ENCODE measurements at regions not wholly inside any gene's neighbourhood (a gene's known extent, or its start where the extent isn't known, plus 50 kb on each side); places are given as distances from the start of the nearest gene placed in this dataset.
A peak's percentile ranks its signal among the peaks of the same experiment; 100 is the strongest.

DNA sequence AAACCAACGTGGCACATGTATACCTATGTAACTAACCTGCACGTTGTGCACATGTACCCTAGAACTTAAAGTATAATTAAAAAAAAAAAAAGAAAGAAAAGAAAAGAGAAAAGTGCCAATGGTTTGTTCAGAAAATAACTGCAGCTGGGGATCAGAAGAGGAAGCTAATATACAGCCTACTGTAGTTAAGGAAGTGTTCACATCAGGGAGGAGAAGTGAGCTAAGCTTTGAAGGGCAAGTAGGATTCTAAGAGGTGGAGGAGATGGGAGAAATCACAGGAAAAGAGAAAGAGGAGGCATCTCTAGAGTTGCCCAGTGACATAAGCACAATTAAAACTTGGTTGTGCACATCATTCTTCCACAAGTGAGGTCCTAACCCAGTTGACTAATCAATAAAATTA lies 214.4 kb upstream of the DTNBP1 start:
- DNase-seq (ENCODE audit: low spot score): no peak

DNA sequence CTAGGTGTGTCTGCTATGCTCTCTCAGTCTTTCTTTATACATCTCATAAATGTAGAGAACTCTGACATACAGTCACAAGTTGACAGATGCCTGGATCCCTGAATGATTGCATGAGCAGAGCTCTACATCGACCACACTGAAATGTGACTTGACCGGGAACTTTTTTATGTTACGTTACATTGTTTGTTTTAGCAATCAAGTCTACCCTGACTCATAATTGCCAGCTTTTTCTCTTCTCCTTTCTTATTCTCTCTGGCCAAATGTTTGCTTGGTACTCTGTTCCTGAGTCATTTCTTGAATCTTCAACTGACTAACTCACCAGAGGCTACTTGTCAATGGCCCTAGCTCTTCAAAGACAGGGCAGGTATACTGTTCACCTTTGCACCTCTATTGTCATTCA lies 213.6 kb upstream of the DTNBP1 start:
- DNase-seq (ENCODE audit: low spot score): no peak

DNA sequence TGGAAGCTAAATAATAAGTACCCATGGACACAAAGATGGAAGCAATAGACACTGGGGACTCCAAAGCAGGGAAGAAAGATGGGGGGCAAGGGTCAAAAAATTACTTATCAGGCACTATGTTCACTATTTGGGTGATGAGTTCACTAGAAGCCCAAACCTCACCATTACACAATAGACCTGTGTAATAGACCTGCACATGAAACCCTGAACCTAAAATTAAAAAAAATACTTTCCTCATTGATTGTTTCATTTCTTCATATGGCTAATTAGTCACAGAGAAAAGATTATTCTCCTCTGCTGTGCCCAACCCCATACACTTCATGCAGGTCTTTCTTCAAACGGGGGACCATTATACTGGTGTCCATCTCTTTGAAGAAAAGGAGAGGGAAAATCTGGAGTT lies 213.0 kb upstream of the DTNBP1 start:
- no peak for DNase-seq (ENCODE audit: low spot score)

DNA sequence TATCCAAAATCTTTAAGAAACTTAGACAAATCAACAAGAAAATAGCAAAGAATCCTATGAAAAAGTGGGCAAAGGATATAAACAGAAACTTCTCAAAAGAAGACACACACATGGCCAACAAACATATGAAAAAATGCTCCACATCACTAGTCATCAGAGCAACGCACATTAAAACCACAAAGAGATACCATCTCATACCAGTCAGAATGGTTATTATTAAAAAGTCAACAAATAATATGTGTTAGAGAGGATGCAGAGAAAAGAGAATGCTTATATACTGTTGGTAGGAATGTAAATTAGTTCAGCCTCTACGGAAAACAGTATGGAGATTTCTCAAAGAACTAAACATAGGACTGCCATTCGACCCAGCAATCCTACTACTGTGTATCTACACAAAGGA lies 212.0 kb upstream of the DTNBP1 start:
- no peak for DNase-seq (ENCODE audit: low spot score)

DNA sequence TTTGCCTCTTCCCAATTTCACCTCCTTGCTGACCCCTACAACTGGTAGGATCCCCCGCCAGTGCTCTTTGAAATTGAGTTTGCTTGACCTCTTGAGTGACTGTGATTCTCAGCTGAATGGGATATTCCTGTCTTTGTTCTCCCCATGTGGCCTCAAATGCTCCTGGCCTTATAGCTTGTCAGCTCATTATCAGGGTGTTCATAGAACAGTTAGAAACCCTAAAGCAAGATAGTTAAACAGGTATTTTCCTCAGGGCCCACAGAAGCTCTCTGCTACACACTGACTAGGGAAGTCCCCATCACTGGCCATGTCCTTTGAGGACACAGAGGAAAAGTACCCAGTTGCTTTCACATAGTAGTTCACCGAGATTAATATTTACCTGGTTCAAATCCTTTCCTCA lies 211.5 kb upstream of the DTNBP1 start:
- no peak for DNase-seq (ENCODE audit: low spot score)

DNA sequence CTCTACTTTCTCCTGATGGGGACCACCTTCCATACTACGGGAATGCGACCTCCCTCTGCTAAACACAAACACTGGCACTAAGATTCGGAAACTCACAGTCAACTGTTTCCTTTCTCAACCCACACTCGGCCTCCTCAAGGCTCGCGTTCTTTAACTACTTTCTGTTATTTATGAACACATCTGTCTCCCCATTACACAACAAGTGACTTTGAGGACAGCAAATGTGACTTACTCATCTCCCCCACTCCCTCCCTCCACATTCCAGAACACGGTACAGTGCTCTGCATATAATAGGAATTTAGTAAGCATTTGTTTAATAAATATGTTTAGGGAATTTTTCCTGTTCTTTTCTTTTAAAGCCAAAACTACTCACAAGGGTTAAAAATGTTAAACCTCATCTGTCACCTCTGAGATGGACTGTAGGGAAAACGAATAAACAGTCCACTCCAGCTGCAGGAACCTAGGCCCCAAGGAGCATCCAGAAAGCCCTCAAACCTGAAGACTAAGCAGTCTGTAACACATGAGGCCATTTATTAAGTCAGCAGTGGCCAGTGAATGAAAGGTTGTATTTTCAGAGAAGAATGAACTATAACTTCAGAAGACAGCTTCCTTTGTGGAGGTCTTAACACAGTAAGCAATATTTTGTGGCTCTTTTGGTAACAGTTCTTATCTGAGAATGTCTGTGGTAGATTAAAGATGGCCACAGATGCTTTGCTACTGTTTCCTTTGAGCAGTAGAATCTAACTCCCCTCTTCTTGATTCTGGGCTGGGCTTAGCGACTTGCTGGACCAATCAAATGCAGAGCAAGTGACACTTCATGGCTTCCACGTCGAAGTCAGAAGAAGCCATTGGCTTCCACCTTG lies 209.6 kb upstream of the DTNBP1 start:
- no peak for DNase-seq (ENCODE audit: low spot score)

DNA sequence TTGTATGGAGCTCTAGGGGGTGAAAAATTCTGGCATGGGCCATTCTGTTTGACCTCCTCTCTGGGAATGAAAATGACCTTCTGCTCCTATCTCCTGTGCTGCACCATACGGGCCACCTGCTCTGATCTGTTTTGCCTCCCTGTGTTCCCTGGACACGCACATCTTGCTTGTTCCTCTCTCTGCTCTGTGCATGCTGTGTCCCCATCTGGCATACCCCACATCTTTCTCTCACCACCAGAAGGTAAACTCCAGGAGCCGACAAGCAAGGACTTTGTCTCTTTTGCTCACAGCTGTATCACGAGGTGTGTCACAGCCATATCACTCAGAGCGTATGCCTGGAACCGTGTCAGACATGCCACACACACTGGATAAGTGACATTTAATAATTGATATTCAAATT lies 208.4 kb upstream of the DTNBP1 start:
- peak; percentile 34 for DNase-seq (ENCODE audit: low spot score)

DNA sequence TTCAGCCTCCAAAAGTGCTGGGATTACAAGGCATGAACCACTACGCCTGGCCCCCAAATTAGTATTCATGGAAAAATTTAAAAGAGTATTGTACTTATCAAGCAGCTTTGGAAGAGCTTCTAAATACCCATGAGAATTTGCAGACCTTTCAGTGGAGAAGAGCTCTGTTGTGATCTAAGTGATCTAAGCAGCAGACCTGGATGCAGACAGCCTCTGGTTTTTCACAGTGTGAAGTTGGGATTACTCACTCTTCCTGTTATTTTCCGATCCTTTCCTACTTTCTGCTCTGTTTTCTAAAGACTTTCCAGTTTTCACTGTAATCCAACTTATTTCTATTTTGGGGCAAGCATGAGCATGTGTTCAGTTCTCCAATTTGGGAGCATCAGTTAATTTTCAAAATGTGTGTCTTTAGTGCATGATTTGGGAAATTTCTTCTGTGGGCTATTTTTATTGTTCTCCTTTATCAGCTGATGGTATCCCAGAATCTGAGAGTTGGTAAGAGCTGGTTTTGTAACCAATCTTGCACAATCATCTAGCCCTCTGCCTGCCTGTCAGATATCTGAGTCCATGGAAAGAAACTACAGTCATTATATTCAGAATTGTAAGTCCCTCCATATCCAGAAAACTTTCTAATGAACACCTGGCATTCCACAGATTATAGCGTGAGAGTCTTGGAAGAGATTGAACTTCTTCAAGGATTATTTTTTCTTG lies 207.7 kb upstream of the DTNBP1 start:
- DNase-seq (ENCODE audit: low spot score): no peak

DNA sequence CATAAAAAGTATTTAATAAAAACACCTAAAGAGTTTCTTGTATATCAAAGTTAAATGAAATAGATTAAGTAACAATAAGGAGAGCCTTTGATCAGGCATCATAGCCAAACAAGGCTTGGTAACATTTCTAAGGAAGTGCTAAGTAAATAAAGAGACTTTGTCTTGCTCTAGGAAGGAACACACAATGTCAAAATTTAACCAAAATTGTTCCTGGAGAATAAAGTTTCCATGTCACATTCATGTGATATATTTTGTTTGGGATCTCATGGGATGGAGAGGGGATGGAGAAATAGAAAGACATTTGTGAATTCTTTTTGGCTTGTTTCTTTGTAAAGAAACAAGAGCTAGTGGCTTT lies 201.9 kb upstream of the DTNBP1 start:
- DNase-seq (ENCODE audit: low spot score): no peak

DNA sequence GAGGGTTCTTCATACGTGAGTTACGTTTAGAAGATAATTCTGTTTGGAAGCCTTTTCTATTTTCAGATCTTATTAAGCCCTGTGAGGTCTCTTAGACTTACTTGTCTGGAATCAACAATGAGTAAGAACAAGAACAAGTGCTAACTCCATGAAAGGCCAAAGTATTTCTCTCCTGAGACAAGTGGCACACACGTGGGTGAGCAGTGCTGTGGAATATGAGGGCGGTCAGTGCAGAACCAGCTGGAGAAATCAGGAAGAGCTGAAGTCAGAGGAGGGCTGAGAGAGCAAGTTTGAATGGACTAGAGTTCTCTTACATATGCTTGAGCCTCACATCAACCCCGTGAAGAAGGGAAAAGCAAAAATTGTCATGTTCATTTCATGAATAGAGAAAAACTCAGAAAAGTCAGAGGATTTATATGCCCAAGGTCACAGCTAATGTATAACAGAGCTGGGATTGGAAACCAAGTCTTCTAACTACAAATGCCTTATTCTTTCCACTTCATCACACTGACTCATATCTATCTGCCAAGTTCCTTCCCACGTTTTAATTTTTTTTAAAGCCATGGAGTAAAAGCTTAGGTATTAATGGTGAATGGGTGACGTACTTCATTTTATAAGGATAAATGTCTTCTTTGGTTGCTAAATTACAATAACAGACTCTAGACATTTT lies 201.3 kb upstream of the DTNBP1 start:
- DNase-seq (ENCODE audit: low spot score): no peak

DNA sequence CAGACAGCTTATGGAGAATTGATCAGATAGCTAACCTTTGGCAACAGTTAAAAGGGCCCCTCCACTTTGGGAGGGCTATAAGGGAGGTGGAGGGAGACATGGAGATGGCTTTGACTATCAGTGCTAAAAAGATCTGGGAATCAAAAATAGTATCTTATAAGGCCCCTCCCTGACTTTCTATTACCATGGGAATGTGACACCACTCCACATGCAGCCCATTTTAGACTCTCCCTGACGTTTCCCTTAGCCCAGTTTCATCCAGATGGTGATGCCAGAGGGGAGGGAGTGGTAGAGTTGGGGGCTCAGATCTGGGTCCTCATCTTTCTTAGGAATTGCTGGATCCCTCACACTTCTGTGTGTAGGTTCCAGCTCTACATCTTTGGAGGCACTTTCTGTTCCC lies 200.0 kb upstream of the DTNBP1 start:
- no peak for DNase-seq (ENCODE audit: low spot score)

DNA sequence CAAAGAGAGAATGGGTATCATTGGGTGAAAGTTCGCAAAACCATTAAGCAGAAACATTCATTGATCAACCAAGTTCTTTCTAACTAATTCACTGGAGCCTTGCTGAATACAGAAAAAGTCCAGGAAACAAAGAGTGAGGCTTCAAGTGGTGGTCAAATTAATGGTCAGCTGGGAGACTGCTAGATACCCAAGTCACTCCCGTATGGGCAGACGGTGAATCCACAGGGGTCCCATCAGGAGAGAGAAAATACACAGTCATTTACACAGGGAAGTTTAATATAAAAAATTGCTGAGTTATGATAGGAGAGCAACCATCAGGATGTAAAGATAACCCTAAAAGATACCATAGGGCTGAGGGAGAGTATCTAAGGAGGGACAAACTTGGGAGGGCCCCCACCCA lies 198.7 kb upstream of the DTNBP1 start:
- no peak for DNase-seq (ENCODE audit: low spot score)

DNA sequence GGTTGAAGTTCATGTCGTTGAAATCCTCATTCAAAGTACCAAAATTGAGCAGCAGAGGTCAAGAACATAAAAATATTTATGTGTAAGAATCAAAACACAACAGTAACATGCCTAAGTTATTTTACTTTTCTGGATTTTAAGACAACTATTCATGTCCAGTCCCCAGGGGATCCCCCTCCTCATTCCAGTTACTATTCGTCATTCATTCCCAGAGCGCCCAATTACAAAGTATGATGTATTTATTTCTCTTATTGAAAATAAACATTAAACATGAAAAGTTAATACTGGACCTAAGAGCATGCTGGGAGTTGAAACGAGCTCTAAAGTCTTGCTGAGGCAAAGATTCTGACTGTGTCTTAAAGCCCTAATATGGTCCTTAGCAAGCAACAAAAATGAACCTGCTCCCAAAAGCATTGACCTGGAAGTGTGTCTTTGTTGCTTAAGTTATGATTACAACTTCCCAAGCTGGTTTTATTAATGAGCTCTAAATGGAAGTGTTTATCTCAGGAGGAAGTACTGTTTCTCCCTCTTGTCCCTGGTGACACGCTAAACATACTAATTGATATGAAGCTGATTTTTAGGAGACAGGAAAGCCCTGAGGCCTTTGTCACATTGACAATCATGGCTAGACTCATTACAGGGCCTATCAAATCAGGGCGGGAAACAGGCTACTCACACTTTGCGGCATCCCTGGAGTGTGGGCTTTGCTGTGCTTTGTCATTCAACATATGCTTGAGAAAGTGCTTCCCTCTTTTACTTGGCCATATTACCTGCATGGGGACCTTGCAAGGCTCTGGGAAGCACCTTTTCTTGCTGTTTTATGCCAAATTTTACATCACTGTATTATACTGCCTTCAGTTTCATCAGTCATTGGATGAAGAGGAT lies 192.2 kb upstream of the DTNBP1 start:
- DNase-seq (ENCODE audit: low spot score): no peak

DNA sequence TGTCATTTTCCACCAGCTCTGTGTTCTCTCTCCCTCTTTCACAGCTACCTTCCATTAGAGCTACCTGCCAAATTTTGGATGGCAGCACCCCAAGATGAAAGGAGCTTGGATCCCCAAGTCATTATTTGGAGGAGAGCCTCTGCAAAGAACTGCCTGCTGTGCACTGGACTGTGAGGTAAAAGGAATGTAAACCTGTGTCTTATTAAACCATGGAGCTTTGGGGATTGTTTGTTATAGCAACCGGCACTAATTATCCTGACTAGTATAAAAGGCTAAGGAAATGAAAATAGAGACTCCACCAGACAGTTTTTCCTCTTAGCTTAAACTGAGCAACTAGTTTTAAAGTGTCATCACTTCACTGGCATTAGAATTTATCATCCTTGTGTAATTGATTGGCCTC lies 191.6 kb upstream of the DTNBP1 start:
- no peak for DNase-seq (ENCODE audit: low spot score)

DNA sequence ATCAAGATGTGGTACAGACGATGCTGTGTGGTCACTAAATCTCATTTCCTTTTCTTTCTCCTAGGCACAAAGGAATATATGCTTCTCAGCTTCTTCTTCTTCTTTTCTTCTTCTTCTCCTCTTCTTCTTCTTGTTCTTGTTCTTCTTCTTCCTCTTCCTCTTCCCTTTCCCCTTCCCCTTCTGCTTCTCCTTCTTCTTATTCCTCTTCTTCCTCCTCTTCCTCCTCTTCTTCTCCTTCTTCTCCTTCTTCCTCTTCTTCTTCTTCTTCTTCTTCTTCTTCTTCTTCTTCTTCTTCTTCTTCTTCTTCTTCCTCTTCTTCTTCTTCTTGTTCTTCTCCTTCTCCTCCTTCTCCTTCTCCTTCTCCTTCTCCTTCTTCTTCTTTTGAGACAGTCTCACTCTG lies 190.4 kb upstream of the DTNBP1 start:
- DNase-seq (ENCODE audit: low spot score): no peak

DNA sequence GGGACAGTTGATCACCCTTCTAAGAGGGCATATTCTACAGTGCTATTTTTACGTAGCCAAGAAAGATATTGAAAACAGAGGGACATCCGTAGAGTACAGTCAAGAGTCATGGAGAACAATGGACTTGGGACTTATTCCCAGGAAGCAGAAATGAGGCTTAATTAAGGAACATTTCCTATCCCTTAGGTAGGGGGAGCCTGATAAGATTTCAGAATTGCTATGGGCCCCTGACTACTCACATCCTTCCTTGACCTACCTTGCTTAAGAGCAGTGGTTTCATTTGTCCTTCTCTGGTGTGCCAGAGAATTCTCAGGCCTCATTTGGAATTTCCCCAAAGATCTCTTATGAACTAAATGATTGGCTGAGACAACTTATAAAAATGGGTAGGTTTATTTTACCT lies 189.5 kb upstream of the DTNBP1 start:
- no peak for DNase-seq (ENCODE audit: low spot score)

DNA sequence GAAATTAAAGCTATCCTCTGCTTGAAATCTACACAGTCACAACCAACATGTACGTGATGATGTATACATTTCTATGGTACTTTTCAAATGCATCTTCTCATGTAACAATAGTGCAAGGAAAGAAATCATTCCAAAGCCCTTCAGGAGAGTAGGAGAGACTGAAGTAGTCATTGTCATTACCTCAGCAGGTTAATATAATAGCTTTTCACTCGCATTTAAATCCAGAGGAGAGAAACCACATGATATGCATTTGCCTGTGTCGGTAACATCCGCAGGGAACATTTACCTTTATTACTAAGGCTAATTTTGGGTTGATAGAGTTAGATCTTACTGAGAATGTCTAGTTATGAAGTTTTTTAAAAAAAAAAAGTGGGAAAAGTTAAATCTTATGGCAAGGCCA lies 186.6 kb upstream of the DTNBP1 start:
- no peak for DNase-seq (ENCODE audit: low spot score)

DNA sequence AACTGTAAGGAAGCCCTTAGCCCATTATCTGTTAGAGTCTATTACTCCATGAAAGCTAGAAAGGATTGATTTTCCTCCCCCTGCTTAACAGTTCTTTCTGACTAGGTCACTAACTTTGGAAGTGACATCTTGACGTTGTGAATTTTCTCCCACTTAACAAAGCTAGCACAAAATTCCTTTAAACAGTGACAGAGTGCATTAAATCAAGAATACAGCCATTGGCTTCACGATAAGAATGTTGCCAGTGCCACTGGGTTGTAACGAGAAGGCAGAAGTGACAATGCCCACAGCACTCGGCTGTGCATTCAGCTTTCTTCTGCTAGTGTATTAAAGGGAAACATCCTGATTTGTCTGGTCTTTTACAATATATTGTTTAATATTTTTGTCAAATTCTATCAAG lies 182.7 kb upstream of the DTNBP1 start:
- DNase-seq (ENCODE audit: low spot score): no peak

DNA sequence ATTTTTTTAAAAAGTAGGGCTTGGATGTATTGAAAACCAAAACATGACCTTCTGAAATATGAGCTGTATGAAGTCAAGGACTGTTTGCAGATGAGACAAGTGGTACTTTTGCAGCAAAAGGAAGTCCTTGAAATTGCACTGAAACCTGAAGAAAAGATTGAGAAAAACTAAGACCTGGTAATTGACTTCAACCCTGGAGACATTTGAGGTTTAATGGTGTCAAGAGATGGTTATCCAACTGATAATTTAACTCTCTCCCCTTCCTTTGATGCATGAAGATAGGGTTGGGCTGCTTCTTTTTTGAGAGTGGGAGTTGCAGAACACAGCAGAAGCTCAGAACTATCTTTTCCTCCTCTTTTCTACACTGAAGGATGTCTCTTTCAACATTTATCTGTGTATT lies 180.9 kb upstream of the DTNBP1 start:
- DNase-seq (ENCODE audit: low spot score): no peak

DNA sequence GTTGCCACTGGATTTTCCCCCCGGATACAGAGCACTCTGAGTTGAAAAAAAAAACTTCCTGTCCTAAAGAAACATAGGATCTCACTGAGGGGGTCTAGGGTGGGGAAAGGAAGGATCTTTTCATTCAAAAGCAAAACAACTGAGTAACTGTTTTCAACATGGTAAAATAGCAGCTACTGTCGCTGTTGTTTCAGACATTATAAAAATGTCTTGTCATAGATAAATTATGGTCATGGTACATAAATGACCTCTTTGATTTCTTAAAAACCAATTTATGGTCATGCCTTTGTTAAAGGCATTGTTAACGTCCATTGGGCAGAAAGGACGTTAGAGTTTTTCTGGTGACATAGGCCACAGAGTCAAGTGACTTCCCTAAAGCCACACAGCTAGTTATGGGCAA lies 180.4 kb upstream of the DTNBP1 start:
- DNase-seq (ENCODE audit: low spot score): no peak

DNA sequence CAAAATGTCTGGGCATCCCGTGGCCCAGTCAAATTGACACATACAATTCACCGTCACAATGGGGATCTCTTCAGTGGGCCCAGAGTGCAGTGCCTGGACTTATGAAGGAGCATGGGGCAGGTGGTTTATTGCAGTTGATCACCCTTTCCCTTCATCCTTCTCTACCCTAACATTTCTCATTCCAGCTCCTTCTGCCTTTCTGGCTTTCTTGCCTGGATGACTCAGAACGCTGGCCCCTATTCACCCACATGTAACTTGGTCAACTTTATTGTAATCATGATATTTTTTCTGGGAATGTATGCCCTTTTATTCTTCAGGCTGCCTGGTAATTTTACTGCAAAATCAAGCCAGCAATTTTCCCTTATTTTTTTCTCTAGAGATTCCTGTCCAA lies 179.9 kb upstream of the DTNBP1 start:
- DNase-seq (ENCODE audit: low spot score): no peak
